K562 (cell line): ENCODE measurements at regions not wholly inside any gene's neighbourhood (a gene's known extent, or its start where the extent isn't known, plus 50 kb on each side); places are given as distances from the start of the nearest gene placed in this dataset. TPM values are rescaled to one million over a fixed set of nuclear protein-coding genes. Genes with fewer than 3 reads are reported as not detected.

Experiments
- small RNA-seq: library from RNA; depleted of rRNA; stranded (forward); fragments of <200 nt; gene quantifications from one replicate; pipeline ENCODE3, GENCODE V24; 2014

Small RNA genes in the stretch of these regions (small RNA-seq; reads per million reads assigned to genes)
- gene AL158032.2, result not detected
